NCI-H2107 treated with DMSO at 0.1 percent for 48 hours (cell line): ENCODE measurements at regions not wholly inside any gene's neighbourhood (a gene's known extent, or its start where the extent isn't known, plus 50 kb on each side); places are given as distances from the start of the nearest gene placed in this dataset.

Experiments
- DNase-seq: peaks from one replicate; lab custom pipeline; 2025; ENCODE audit not compliant: unreplicated experiment; lab: John Stamatoyannopoulos, UW

DNA sequence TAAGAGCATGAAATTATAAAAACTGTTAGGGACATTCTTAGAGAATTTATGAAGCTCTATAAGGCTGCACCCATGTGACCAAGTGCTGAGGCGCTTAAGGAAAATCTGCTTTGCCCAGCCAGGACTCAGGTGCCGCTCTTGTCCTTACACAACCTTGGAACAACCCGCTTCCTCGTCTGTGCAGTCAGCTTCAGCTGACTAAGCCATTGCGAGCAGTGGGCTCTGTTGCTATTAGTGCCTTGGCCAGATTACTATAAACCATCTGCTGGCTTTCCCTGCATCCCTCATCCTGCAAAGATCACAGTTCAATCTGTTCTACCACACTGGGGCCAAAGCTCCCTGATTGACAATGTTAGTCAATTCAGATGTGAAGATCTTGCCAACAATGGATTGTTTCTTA lies 89.1 kb upstream of the E2F3 start:
- no peak for DNase-seq

- DNase-seq, result no peak
Measured at GRCh38 chr6:20313051-20313450, 88.6 kb upstream of the E2F3 start.

DNA sequence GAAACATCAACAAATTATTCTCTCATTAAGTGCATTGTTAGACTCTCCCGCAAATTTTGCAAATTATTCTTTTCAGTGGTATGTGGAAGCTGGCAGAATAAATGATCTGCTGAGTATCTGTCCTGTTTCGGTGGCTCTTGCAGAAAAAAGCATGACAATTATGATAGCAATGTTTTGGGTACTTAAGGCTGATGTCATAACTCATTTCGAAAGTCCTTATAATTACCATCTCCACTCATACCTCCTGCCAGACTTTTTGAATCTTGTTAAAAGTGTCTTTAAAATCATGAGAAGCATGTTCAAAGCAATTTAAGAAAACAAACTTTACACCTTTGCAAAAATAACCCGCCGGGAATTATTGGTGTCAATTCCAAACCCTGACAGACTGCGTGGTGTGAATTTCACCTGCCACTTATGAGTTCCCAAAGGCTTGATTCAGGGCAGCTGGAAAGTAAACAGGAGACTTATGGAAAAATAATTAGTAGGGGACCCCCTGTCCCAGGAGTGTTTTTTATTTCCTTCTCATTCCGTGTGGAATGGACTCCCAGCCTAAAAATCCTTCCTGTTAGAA lies 87.6 kb upstream of the E2F3 start:
- peak; percentile 2 for DNase-seq

DNA sequence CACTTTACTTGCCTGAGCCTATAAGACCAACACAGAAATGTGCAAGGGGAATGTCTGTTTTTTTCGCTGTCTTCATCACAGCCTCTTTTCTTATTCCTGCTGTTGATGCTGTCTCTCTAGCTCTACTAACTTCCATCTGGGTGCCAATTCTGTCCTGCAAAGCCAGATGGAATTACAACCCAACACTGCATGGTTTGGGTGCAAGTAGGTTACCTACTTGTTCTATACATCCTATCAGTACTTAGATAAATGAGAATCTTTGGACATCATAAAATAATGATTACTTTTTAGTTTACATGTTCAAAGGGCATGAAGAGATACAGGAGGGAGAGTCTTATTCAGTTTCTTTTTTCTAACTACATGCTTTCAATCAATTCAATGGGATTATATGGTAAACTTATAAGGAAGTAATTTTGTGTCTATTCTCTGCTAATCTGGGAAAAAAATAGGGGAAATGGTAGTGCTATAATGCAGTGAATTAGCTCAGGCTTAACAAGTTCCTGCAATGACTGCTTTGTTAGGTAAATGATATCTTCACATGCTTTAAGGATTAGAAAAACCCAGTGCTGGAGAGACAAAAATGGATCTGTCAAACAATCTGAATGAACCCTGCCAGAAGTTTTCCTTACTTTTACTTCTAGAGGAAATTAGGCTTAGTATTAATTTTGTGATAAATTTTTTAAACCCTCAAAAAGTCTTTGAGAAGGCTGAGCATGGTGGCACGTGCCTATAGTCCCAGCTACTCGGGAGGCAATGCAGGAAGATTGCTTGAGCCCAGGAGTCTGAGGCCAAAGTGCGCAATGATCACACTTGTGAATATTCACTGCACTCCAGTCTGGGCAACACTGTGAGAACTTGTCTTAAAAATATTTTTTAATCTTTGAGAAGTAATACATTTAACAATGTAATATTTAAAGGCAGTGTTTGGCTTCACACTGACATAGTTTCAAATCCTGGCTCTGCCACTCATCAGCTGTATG lies 86.5 kb upstream of the E2F3 start:
- DNase-seq, result no peak

- DNase-seq, result no peak
Measured at GRCh38 chr6:20317430-20317829, 84.2 kb upstream of the E2F3 start.

- DNase-seq, result no peak
Measured at GRCh38 chr6:20318851-20319387, 82.8 kb upstream of the E2F3 start.

- no peak for DNase-seq
Measured at GRCh38 chr6:20319520-20320357, 81.9 kb upstream of the E2F3 start.

GRCh38 chr6:20325641-20326421 lies 75.8 kb upstream of the E2F3 start:
- DNase-seq, result no peak

GRCh38 chr6:20326422-20326728 lies 75.3 kb upstream of the E2F3 start:
- no peak for DNase-seq

DNA sequence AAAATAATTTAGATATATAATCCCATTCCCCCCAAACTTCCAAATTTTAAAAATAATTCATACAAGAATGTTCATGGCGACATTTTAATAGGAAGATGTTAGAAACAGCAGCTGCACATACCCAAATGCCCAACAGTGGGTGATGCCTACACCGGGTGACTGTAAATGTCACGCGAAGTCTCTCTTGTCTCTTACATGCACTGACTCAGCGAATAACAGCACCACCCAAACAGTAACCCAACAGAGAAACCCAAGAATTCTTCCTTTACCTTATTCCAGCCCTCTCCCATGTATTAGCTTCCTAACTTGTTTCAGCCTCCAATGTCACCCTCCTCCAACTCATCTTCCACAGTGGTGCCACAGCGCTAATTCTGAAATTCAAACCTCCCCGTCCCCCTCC lies 74.5 kb upstream of the E2F3 start:
- DNase-seq, result no peak

- no peak for DNase-seq
Measured at GRCh38 chr6:20328266-20328923, 73.3 kb upstream of the E2F3 start.

DNA sequence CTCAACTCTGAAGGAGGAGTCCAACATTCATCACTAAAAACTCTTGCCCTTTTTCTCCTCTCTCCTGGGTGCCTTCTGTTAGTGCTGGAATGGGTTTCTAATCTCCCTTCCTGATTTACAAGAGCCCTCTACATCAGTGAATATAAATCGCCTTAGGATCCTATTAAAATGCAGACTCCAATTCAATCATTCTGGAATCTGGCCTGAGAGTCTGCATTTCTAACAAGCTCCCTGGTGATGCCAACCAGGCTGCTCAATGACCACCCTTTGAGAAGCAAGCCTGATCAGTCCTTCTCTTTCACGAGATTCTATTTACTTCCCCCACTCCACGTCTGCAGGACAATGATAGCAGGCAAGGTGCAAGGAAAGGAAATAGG lies 72.8 kb upstream of the E2F3 start:
- DNase-seq, result no peak

- no peak for DNase-seq
Measured at GRCh38 chr6:20331042-20331441, 70.6 kb upstream of the E2F3 start.

GRCh38 chr6:20331625-20332024 lies 70.1 kb upstream of the E2F3 start:
- no peak for DNase-seq

GRCh38 chr6:20332441-20333006 lies 69.2 kb upstream of the E2F3 start:
- no peak for DNase-seq

- DNase-seq, result no peak
Measured at GRCh38 chr6:20333721-20334269, 67.9 kb upstream of the E2F3 start.

- DNase-seq, result no peak
Measured at GRCh38 chr6:20334334-20334733, 67.3 kb upstream of the E2F3 start.

GRCh38 chr6:20334962-20335361 lies 66.7 kb upstream of the E2F3 start:
- DNase-seq, result no peak

- no peak for DNase-seq
Measured at GRCh38 chr6:20335872-20336271, 65.8 kb upstream of the E2F3 start.

DNA sequence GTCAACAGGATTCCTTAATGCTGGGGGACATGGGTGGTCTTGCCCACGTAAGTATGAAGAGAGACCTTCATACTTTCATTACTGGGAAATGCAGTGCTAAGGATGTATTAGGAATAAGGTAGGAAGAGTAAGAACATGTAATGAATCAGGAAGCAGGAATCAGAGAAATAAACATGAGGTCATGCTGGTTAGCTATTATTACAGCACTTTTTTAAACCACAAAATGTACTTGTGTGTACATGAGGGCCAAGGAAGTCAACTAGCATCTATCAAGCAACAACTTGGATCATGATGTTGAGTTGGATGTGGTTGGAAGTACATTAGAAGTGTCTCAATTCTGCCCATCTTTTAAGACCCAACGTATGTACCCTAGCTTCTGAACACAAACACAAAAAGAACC lies 63.5 kb upstream of the E2F3 start:
- DNase-seq, result no peak
